Transverse colon (tissue), 3 donors: ENCODE measurements at regions not wholly inside any gene's neighbourhood (a gene's known extent, or its start where the extent isn't known, plus 50 kb on each side); places are given as distances from the start of the nearest gene placed in this dataset.
"Not testable (repeated sequence)": the region's sequence is repeated elsewhere in the genome, so short reads cannot be mapped to it uniquely, and the experiment has no call there.

Experiments
- POLR2A ChIP-seq: fragments of 450-650 bp; IDR thresholded peaks from one replicate; pipeline ENCODE4 v1.6.1; 2016; ENCODE audit warnings: antibody characterized with exemption, mild to moderate bottlenecking, moderate library complexity
- POLR2AphosphoS5 ChIP-seq, 3 donors: sonication (generic); formaldehyde crosslinking; IDR thresholded peaks; one replicate each; pipeline ENCODE4 v1.6.1; 2016; ENCODE audit warnings: antibody characterized with exemption in 3 of 3

- not testable (repeated sequence) for TF ChIP-seq POLR2A; POLR2AphosphoS5 (IDR thresholded peaks at IDR 0.05)
Measured at GRCh38 chr4:60696062-60696461, 504.1 kb upstream of the ADGRL3 start.
